ENCODE measurements at regions not wholly inside any gene's neighbourhood (a gene's known extent, or its start where the extent isn't known, plus 50 kb on each side); places are given as distances from the start of the nearest gene placed in this dataset.

GRCh38 chr2:23065210-23065609 lies 319.8 kb upstream of the KLHL29 start:
- Mint-ChIP-seq H3K27me3 (peaks cover 10% of the 10 kb centered on the region), H3K4me3 (no peak overlapping the region), H3K36me3 (no peaks in the 10 kb centered on the region), H3K4me1 (ENCODE audit: unreplicated experiment) (peaks cover 5% of the 10 kb centered on the region), H3K9me3 (no peaks in the 10 kb centered on the region), H3K27ac (no peak overlapping the region)
- TF ChIP-seq, protein P1, sequence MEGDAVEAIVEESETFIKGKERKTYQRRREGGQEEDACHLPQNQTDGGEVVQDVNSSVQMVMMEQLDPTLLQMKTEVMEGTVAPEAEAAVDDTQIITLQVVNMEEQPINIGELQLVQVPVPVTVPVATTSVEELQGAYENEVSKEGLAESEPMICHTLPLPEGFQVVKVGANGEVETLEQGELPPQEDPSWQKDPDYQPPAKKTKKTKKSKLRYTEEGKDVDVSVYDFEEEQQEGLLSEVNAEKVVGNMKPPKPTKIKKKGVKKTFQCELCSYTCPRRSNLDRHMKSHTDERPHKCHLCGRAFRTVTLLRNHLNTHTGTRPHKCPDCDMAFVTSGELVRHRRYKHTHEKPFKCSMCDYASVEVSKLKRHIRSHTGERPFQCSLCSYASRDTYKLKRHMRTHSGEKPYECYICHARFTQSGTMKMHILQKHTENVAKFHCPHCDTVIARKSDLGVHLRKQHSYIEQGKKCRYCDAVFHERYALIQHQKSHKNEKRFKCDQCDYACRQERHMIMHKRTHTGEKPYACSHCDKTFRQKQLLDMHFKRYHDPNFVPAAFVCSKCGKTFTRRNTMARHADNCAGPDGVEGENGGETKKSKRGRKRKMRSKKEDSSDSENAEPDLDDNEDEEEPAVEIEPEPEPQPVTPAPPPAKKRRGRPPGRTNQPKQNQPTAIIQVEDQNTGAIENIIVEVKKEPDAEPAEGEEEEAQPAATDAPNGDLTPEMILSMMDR (conservative IDR thresholded peaks at IDR 0.05), result no peak
- DNase-seq (ENCODE audit: extremely low spot score, unreplicated experiment), result no peak

DNA sequence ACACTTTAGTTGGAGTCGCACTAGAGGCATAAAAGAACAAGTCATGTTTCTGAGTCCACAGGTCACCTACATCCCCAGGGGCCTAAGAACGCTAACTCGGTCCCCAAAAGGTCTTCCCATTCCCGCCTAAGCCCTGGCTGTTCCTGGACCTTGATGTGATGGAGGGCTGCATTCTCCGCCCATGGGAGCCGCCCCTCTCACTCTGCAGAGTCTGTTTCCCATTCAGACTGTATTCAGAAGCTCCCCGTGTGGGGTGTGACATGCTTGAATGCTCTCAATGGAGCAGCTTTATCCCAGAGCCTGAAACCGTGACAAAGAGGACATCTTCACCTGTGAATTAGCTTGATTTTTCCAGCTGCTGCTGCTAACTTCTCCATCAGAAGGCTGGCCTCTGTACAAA lies 319.0 kb upstream of the KLHL29 start:
- H3K4me3 Mint-ChIP-seq, result no peak overlapping the region
- peaks cover 5% of the 10 kb centered on the region for H3K4me1 Mint-ChIP-seq (ENCODE audit: unreplicated experiment)
- TF ChIP-seq, protein P1 (conservative IDR thresholded peaks at IDR 0.05), result no peak
- H3K27ac Mint-ChIP-seq, result no peak overlapping the region
- peaks cover 10% of the 10 kb centered on the region for H3K27me3 Mint-ChIP-seq
- H3K9me3 Mint-ChIP-seq, result no peaks in the 10 kb centered on the region
- DNase-seq (ENCODE audit: extremely low spot score, unreplicated experiment), result no peak
- no peaks in the 10 kb centered on the region for H3K36me3 Mint-ChIP-seq

DNA sequence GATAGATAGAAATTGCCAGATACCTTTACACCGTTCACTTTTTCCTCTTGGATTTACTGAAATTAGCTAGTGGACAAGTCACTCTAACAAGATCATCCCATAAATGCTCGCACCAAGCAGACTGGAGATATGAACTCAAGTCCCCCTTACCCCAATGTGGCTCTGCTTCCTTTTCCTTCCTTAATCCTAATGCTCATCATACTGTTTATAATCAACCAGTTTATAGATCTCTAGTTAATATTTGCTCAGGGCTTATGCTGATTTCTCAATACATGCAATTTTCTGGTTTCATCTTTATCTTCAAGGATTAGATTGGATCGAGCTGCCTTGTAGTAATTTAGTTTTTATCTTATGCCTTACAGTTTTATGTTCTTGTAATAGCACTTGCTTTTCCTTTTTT lies 318.3 kb upstream of the KLHL29 start:
- no peaks in the 10 kb centered on the region for H3K9me3 Mint-ChIP-seq
- H3K36me3 Mint-ChIP-seq, result no peaks in the 10 kb centered on the region
- H3K27ac Mint-ChIP-seq, result no peak overlapping the region
- no peak for DNase-seq (ENCODE audit: extremely low spot score, unreplicated experiment)
- peaks cover 8% of the 10 kb centered on the region for H3K27me3 Mint-ChIP-seq
- TF ChIP-seq, protein P1 (conservative IDR thresholded peaks at IDR 0.05), result no peak
- H3K4me3 Mint-ChIP-seq, result no peak overlapping the region
- peaks cover under 1% of the 10 kb centered on the region for H3K4me1 Mint-ChIP-seq (ENCODE audit: unreplicated experiment)

- Mint-ChIP-seq H3K27ac (no peak overlapping the region), H3K4me3 (no peak overlapping the region), H3K27me3 (peaks cover 14% of the 10 kb centered on the region), H3K4me1 (ENCODE audit: unreplicated experiment) (no peaks in the 10 kb centered on the region), H3K36me3 (no peaks in the 10 kb centered on the region), H3K9me3 (no peaks in the 10 kb centered on the region)
- TF ChIP-seq, protein P1 (conservative IDR thresholded peaks at IDR 0.05), result no peak
- DNase-seq (ENCODE audit: extremely low spot score, unreplicated experiment), result no peak
These were observed 315.8 kb upstream of the KLHL29 start for GRCh38 chr2:23069156-23069555.

DNA sequence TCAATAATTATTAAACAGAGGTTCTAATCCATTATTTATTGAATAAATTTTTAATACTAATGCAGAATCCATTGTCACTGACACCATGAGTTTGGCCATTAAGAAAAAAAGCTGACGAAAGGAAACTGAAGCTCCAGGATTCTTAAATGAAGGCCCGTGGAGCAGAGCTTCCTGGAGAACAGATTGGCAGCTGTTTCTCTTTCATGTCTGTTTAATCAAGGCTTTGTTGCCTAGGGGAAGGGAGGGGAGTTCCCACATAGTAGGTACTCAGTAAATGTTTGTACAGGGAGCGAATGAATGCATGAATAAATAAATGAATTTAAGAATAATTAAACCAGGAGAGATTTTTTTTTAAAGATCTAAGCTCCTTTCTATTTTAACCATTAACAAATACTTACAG lies 315.1 kb upstream of the KLHL29 start:
- H3K27me3 Mint-ChIP-seq, result peaks cover 16% of the 10 kb centered on the region
- H3K9me3 Mint-ChIP-seq, result no peaks in the 10 kb centered on the region
- H3K36me3 Mint-ChIP-seq, result no peaks in the 10 kb centered on the region
- H3K4me3 Mint-ChIP-seq, result no peak overlapping the region
- H3K4me1 Mint-ChIP-seq (ENCODE audit: unreplicated experiment), result no peaks in the 10 kb centered on the region
- H3K27ac Mint-ChIP-seq, result no peak overlapping the region
- DNase-seq (ENCODE audit: extremely low spot score, unreplicated experiment), result no peak
- TF ChIP-seq, protein P1 (conservative IDR thresholded peaks at IDR 0.05), result no peak

GRCh38 chr2:23073056-23073455 lies 311.9 kb upstream of the KLHL29 start:
- no peak overlapping the region for H3K4me3 Mint-ChIP-seq
- TF ChIP-seq, protein P1 (conservative IDR thresholded peaks at IDR 0.05), result no peak
- no peak overlapping the region for H3K27ac Mint-ChIP-seq
- no peaks in the 10 kb centered on the region for H3K9me3 Mint-ChIP-seq
- no peak for DNase-seq (ENCODE audit: extremely low spot score, unreplicated experiment)
- no peaks in the 10 kb centered on the region for H3K36me3 Mint-ChIP-seq
- peaks cover 23% of the 10 kb centered on the region for H3K27me3 Mint-ChIP-seq
- H3K4me1 Mint-ChIP-seq (ENCODE audit: unreplicated experiment), result no peaks in the 10 kb centered on the region
